IMR-90 (cell line): ENCODE measurements at regions not wholly inside any gene's neighbourhood (a gene's known extent, or its start where the extent isn't known, plus 50 kb on each side); places are given as distances from the start of the nearest gene placed in this dataset.

Source experiments
- CTCF ChIP-seq: conservative IDR thresholded peaks from 2 replicates; pipeline ENCODE4 v1.5.1; 2012; ENCODE audit warnings: mild to moderate bottlenecking, low read depth, low read length, improper control_type of control experiment
- ELK1 ChIP-seq: fragments of 150-350 bp; IDR thresholded peaks from 2 replicates; pipeline ENCODE4 v1.6.1; 2016; ENCODE audit warnings: low read depth, mild to moderate bottlenecking, low read length, moderate library complexity, borderline replicate concordance
- POLR2A ChIP-seq: IDR thresholded peaks from 2 replicates; pipeline ENCODE4 v1.6.1; 2012; ENCODE audit warnings: mild to moderate bottlenecking, low read depth, low read length
- RCOR1 ChIP-seq: IDR thresholded peaks from 2 replicates; pipeline ENCODE4 v1.6.1; 2012; ENCODE audit warnings: mild to moderate bottlenecking, low read length, improper control_type of control experiment; ENCODE audit not compliant: insufficient replicate concordance
- USF2 ChIP-seq: fragments of 150-350 bp; IDR thresholded peaks from 2 replicates; pipeline ENCODE4 v1.6.1; 2017; ENCODE audit warnings: mild to moderate bottlenecking, antibody characterized with exemption, low read length, low read depth

GRCh38 chr4:126106658-126107057 is 791.9 kb downstream of the FAT4 start:
- TF ChIP-seq ELK1 (no peak), POLR2A (no peak), USF2 (no peak), RCOR1 (no peak), CTCF (0 out of 2 replicates have a peak, but pooled peaks have one; percentile 5)
